Astrocyte (in vitro differentiated cells and primary cell): ENCODE measurements at regions not wholly inside any gene's neighbourhood (a gene's known extent, or its start where the extent isn't known, plus 50 kb on each side); places are given as distances from the start of the nearest gene placed in this dataset.

Experiments used
- DNase-seq: peaks from one replicate; pipeline ENCODE4 v3.0.0-alpha.2; 2010; ENCODE audit warnings: low read depth
- FAIRE-seq: peaks from 2 replicates; lab custom pipeline; 2011; peaks lifted over from hg19 to GRCh38; lab: Jason Lieb, UNC
- H2AFZ ChIP-seq: 2 replicates; pipeline ENCODE4 v1.6.0; 2012; ENCODE audit warnings: low read depth, low read length, inconsistent platforms
- H3K27ac ChIP-seq: 2 replicates; pipeline ENCODE4 v1.5.1; 2011; ENCODE audit warnings: low read depth, low read length, inconsistent platforms
- H3K27me3 ChIP-seq: 2 replicates; pipeline ENCODE4 v1.6.0; 2011; ENCODE audit warnings: low read length, inconsistent platforms; ENCODE audit not compliant: insufficient read depth
- H3K36me3 ChIP-seq: 2 replicates; pipeline ENCODE4 v1.5.1; 2011; ENCODE audit warnings: low read length, inconsistent platforms; ENCODE audit not compliant: insufficient read depth
- H3K4me1 ChIP-seq: 2 replicates; pipeline ENCODE4 v1.5.1; 2011; ENCODE audit warnings: low read length, inconsistent platforms; ENCODE audit not compliant: insufficient read depth
- H3K4me2 ChIP-seq: 2 replicates; pipeline ENCODE4 v1.6.0; 2012; ENCODE audit warnings: low read length, inconsistent platforms
- H3K4me3 ChIP-seq: 2 replicates; pipeline ENCODE4 v1.5.1; 2011; ENCODE audit warnings: low read depth, mild to moderate bottlenecking, low read length, inconsistent platforms; ENCODE audit not compliant: insufficient read depth
- H3K79me2 ChIP-seq: 2 replicates; pipeline ENCODE4 v1.6.0; 2012; ENCODE audit warnings: mild to moderate bottlenecking, low read length, inconsistent platforms; ENCODE audit not compliant: insufficient read depth
- H3K9ac ChIP-seq: 2 replicates; pipeline ENCODE4 v1.6.0; 2012; ENCODE audit warnings: mild to moderate bottlenecking, low read length, inconsistent platforms
- H3K9me3 ChIP-seq: 2 replicates; pipeline ENCODE4 v1.5.1; 2012; ENCODE audit warnings: low read depth, mild to moderate bottlenecking, low read length, inconsistent platforms; ENCODE audit not compliant: insufficient read depth
- H4K20me1 ChIP-seq: 2 replicates; pipeline ENCODE4 v1.6.0; 2012; ENCODE audit warnings: low read length, inconsistent platforms; ENCODE audit not compliant: insufficient read depth
- H3K27ac Mint-ChIP-seq: one replicate; pipeline ENCODE4 v1.8.0; 2021; ENCODE audit warnings: mild to moderate bottlenecking, mixed read lengths; ENCODE audit not compliant: unreplicated experiment
- H3K27me3 Mint-ChIP-seq: one replicate; pipeline ENCODE4 v1.8.0; 2021; ENCODE audit warnings: low read depth, mixed read lengths; ENCODE audit not compliant: unreplicated experiment
- H3K36me3 Mint-ChIP-seq: one replicate; pipeline ENCODE4 v1.8.0; 2021; ENCODE audit warnings: low read depth, mixed read lengths; ENCODE audit not compliant: unreplicated experiment
- H3K4me1 Mint-ChIP-seq: one replicate; pipeline ENCODE4 v1.8.0; 2021; ENCODE audit warnings: low read depth, mixed read lengths; ENCODE audit not compliant: unreplicated experiment
- H3K4me3 Mint-ChIP-seq: one replicate; pipeline ENCODE4 v1.8.0; 2021; ENCODE audit warnings: mild to moderate bottlenecking, moderate library complexity, mixed read lengths; ENCODE audit not compliant: unreplicated experiment
- H3K9me3 Mint-ChIP-seq: one replicate; pipeline ENCODE4 v1.8.0; 2021; ENCODE audit warnings: mild to moderate bottlenecking, mixed read lengths; ENCODE audit not compliant: unreplicated experiment
- EZH2 ChIP-seq: IDR thresholded peaks from 2 replicates; pipeline ENCODE4 v1.6.1; 2012; ENCODE audit warnings: mild to moderate bottlenecking, low read length, inconsistent platforms; ENCODE audit not compliant: insufficient read depth
- TF ChIP-seq, protein P1 (sequence below): IDR thresholded peaks from 2 replicates; pipeline ENCODE4 v1.5.1; 2011; ENCODE audit warnings: low read depth, mild to moderate bottlenecking, inconsistent platforms, low read length, moderate library complexity; ENCODE audit not compliant: insufficient read depth

DNA sequence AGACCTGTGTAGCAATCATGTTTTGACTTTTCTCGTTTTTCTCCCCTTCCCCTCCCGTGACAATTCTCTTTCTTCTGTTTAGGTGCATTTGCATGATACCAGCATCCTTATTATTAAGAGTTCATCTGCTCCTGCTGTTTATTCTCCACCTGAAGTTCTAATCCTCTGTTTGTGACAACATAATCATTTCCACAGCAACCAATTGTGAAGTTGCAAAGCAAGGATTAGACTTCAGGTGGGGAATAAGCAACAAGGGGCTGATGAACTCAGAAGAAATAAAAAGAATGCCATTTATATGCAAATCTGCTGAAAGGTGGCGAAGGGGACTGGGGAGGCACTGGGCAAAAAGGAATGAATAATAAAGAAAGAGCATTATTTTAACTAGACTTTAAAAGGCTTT, 124.8 kb upstream of the LINC00305 start:
- H3K27me3 ChIP-seq, result no peaks in the 10 kb centered on the region
- H3K9ac ChIP-seq, result no peak overlapping the region
- H3K9me3 Mint-ChIP-seq, result no peaks in the 10 kb centered on the region
- H3K27ac Mint-ChIP-seq, result no peak overlapping the region
- H3K27ac ChIP-seq, result no peak overlapping the region
- no peaks in the 10 kb centered on the region for H4K20me1 ChIP-seq
- no peak overlapping the region for H3K4me3 ChIP-seq
- H3K4me2 ChIP-seq, result no peak overlapping the region
- TF ChIP-seq, protein P1, sequence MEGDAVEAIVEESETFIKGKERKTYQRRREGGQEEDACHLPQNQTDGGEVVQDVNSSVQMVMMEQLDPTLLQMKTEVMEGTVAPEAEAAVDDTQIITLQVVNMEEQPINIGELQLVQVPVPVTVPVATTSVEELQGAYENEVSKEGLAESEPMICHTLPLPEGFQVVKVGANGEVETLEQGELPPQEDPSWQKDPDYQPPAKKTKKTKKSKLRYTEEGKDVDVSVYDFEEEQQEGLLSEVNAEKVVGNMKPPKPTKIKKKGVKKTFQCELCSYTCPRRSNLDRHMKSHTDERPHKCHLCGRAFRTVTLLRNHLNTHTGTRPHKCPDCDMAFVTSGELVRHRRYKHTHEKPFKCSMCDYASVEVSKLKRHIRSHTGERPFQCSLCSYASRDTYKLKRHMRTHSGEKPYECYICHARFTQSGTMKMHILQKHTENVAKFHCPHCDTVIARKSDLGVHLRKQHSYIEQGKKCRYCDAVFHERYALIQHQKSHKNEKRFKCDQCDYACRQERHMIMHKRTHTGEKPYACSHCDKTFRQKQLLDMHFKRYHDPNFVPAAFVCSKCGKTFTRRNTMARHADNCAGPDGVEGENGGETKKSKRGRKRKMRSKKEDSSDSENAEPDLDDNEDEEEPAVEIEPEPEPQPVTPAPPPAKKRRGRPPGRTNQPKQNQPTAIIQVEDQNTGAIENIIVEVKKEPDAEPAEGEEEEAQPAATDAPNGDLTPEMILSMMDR, result no peak
- no peak for TF ChIP-seq EZH2
- no peaks in the 10 kb centered on the region for H3K9me3 ChIP-seq
- H3K27me3 Mint-ChIP-seq, result peaks cover 8% of the 10 kb centered on the region
- FAIRE-seq (no peak), DNase-seq (no peak)
- H3K79me2 ChIP-seq, result no peaks in the 10 kb centered on the region
- H3K4me1 ChIP-seq, result no peaks in the 10 kb centered on the region
- no peak overlapping the region for H2AFZ ChIP-seq
- no peaks in the 10 kb centered on the region for H3K4me1 Mint-ChIP-seq
- no peak overlapping the region for H3K4me3 Mint-ChIP-seq
- no peaks in the 10 kb centered on the region for H3K36me3 ChIP-seq
- peaks cover 2% of the 10 kb centered on the region for H3K36me3 Mint-ChIP-seq

DNA sequence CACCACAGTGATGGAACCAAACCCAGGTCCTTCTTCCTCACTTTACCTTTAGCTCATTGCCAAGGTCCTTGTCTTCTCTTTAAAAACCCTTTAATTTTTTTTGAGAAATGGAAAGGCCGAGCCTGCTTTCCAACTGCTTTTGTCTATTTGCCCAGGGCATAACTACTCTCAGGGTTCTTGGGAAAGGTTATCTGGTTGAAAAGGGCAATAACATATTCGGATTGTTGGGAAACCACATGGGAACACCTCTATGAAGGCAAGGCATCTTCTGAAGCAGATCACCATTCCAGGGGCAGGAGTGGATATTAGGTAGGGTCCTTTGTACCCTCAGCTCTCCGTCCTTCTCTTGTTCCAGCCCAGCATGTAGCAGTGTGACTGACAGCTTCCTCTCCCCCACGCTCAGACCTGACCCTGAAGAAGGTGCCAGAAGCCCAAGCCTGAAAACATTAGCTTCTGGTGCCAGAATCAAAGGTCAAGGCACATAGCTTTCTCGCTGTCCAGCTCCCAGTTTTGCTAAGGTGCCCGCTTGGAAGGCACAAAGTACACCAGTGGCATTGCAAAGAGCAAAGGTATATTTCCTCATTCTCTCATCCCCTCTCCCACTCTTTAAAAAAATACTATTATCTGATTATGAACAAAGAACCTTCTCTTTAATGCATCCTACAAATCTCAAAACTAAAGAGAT, 123.2 kb upstream of the LINC00305 start:
- Mint-ChIP-seq H3K27me3 (peaks cover 8% of the 10 kb centered on the region), H3K27ac (no peak overlapping the region), H3K36me3 (peaks cover 2% of the 10 kb centered on the region), H3K4me3 (no peak overlapping the region), H3K4me1 (no peaks in the 10 kb centered on the region), H3K9me3 (peaks cover 2% of the 10 kb centered on the region)
- no peak overlapping the region for H3K4me2 ChIP-seq
- no peak overlapping the region for H3K4me3 ChIP-seq
- no peaks in the 10 kb centered on the region for H3K27me3 ChIP-seq
- H3K27ac ChIP-seq, result no peak overlapping the region
- no peak for TF ChIP-seq EZH2
- TF ChIP-seq, protein P1, result no peak
- H2AFZ ChIP-seq, result no peak overlapping the region
- no peaks in the 10 kb centered on the region for H4K20me1 ChIP-seq
- no peak for DNase-seq
- H3K9me3 ChIP-seq, result no peaks in the 10 kb centered on the region
- H3K9ac ChIP-seq, result no peak overlapping the region
- no peaks in the 10 kb centered on the region for H3K4me1 ChIP-seq
- no peaks in the 10 kb centered on the region for H3K79me2 ChIP-seq
- FAIRE-seq, result no peak
- no peaks in the 10 kb centered on the region for H3K36me3 ChIP-seq

DNA sequence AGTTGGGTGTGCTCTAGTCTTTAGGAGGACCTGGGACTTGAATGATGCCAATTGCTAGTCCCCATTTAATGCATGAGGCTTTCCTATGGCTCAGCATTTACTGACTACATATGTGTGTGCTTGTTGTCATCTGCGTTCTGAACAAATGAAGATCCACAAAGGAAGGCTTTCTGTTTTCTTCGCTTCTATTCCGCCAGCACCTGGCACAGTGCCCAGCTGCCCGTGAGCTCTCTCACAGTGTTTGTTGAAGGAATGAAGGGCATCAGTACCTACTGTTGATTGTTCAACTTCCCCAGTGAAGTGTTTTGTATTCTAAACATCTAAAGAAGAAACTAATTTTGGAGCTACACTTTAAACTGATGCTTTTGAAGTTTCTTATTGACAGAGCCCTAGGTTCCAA, 122.4 kb upstream of the LINC00305 start:
- Mint-ChIP-seq H3K36me3 (peaks cover 2% of the 10 kb centered on the region), H3K4me3 (no peak overlapping the region), H3K27me3 (peaks cover 8% of the 10 kb centered on the region), H3K4me1 (no peaks in the 10 kb centered on the region), H3K27ac (no peak overlapping the region), H3K9me3 (peaks cover 2% of the 10 kb centered on the region)
- H3K27me3 ChIP-seq, result no peaks in the 10 kb centered on the region
- no peak overlapping the region for H2AFZ ChIP-seq
- H4K20me1 ChIP-seq, result no peaks in the 10 kb centered on the region
- TF ChIP-seq, protein P1, result no peak
- TF ChIP-seq EZH2, result no peak
- H3K4me2 ChIP-seq, result no peak overlapping the region
- no peaks in the 10 kb centered on the region for H3K36me3 ChIP-seq
- no peak overlapping the region for H3K9ac ChIP-seq
- no peaks in the 10 kb centered on the region for H3K79me2 ChIP-seq
- no peaks in the 10 kb centered on the region for H3K9me3 ChIP-seq
- no peak overlapping the region for H3K4me3 ChIP-seq
- H3K4me1 ChIP-seq, result no peaks in the 10 kb centered on the region
- H3K27ac ChIP-seq, result no peak overlapping the region
- FAIRE-seq (no peak), DNase-seq (no peak)
